AG09319 (cell line): ENCODE measurements at regions not wholly inside any gene's neighbourhood (a gene's known extent, or its start where the extent isn't known, plus 50 kb on each side); places are given as distances from the start of the nearest gene placed in this dataset.

Experiments used
- DNase-seq: peaks from one replicate; pipeline ENCODE4 v3.0.0-alpha.2; 2010; ENCODE audit warnings: low read depth; ENCODE audit errors: extremely low read depth
- CTCF ChIP-seq: IDR thresholded peaks from 2 replicates; pipeline ENCODE4 v1.5.1; 2011; ENCODE audit warnings: low read depth, mild to moderate bottlenecking, inconsistent platforms, low read length, moderate library complexity

- no peak for TF ChIP-seq CTCF
Measured at GRCh38 chr5:143870362-143870761, 58.4 kb downstream of the HMHB1 start.

GRCh38 chr5:143870871-143871632 is 59.1 kb downstream of the HMHB1 start:
- DNase-seq: no peak
- no peak for TF ChIP-seq CTCF

More at GRCh38 chr5:143870362-143870761, 58.4 kb downstream of the HMHB1 start:
- DNase-seq: no peak

- no peak for TF ChIP-seq CTCF
- DNase-seq: no peak
Measured at GRCh38 chr5:143871672-143872071, 59.7 kb downstream of the HMHB1 start.

- TF ChIP-seq CTCF: no peak
- DNase-seq: no peak
Measured at GRCh38 chr5:143874312-143874711, 62.4 kb downstream of the HMHB1 start.

GRCh38 chr5:143877196-143877595 is 65.2 kb downstream of the HMHB1 start:
- no peak for DNase-seq
- no peak for TF ChIP-seq CTCF

- no peak for DNase-seq
- TF ChIP-seq CTCF: no peak
Measured at GRCh38 chr5:143878430-143878829, 66.5 kb downstream of the HMHB1 start.

- no peak for DNase-seq
Measured at GRCh38 chr5:143879646-143880045, 67.7 kb downstream of the HMHB1 start.

More at GRCh38 chr5:143879646-143880045, 67.7 kb downstream of the HMHB1 start:
- no peak for TF ChIP-seq CTCF
